ENCODE measurements at regions not wholly inside any gene's neighbourhood (a gene's known extent, or its start where the extent isn't known, plus 50 kb on each side); places are given as distances from the start of the nearest gene placed in this dataset.
"Not testable (repeated sequence)": the region's sequence is repeated elsewhere in the genome, so short reads cannot be mapped to it uniquely, and the experiment has no call there.

GRCh38 chr2:128591022-128591860 is 272.6 kb upstream of the HS6ST1 start:
- Histone ChIP-seq H3K9me3 (ENCODE audit: low read depth, low read length) (no peaks in the 10 kb centered on the region), H3K4me3 (ENCODE audit: low read length) (no peak overlapping the region), H3K27me3 (ENCODE audit: insufficient read depth, low read length) (no peaks in the 10 kb centered on the region), H3K4me1 (ENCODE audit: insufficient read depth, low read length) (no peaks in the 10 kb centered on the region)

- no peak overlapping the region for H3K4me3 ChIP-seq (ENCODE audit: low read length)
- H3K4me1 ChIP-seq (ENCODE audit: insufficient read depth, low read length), result no peaks in the 10 kb centered on the region
- no peaks in the 10 kb centered on the region for H3K9me3 ChIP-seq (ENCODE audit: low read depth, low read length)
- no peaks in the 10 kb centered on the region for H3K27me3 ChIP-seq (ENCODE audit: insufficient read depth, low read length)
Observed at GRCh38 chr2:128591861-128592822, 273.5 kb upstream of the HS6ST1 start.

- H3K27me3 ChIP-seq (ENCODE audit: insufficient read depth, low read length), result no peaks in the 10 kb centered on the region
- no peaks in the 10 kb centered on the region for H3K4me1 ChIP-seq (ENCODE audit: insufficient read depth, low read length)
- no peaks in the 10 kb centered on the region for H3K9me3 ChIP-seq (ENCODE audit: low read depth, low read length)
- H3K4me3 ChIP-seq (ENCODE audit: low read length), result no peak overlapping the region
Observed at GRCh38 chr2:128593518-128593878, 274.8 kb upstream of the HS6ST1 start.

GRCh38 chr2:128593879-128594650 is 275.4 kb upstream of the HS6ST1 start:
- H3K4me3 ChIP-seq (ENCODE audit: low read length), result no peak overlapping the region
- no peaks in the 10 kb centered on the region for H3K27me3 ChIP-seq (ENCODE audit: insufficient read depth, low read length)
- no peaks in the 10 kb centered on the region for H3K9me3 ChIP-seq (ENCODE audit: low read depth, low read length)
- H3K4me1 ChIP-seq (ENCODE audit: insufficient read depth, low read length), result no peaks in the 10 kb centered on the region

GRCh38 chr2:128594651-128594910 is 275.9 kb upstream of the HS6ST1 start:
- Histone ChIP-seq H3K9me3 (ENCODE audit: low read depth, low read length) (no peaks in the 10 kb centered on the region), H3K4me1 (ENCODE audit: insufficient read depth, low read length) (no peaks in the 10 kb centered on the region)

GRCh38 chr2:128594953-128595677 is 276.4 kb upstream of the HS6ST1 start:
- no peaks in the 10 kb centered on the region for H3K4me1 ChIP-seq (ENCODE audit: insufficient read depth, low read length)
- no peaks in the 10 kb centered on the region for H3K9me3 ChIP-seq (ENCODE audit: low read depth, low read length)
- no peak overlapping the region for H3K4me3 ChIP-seq (ENCODE audit: low read length)
- no peaks in the 10 kb centered on the region for H3K27me3 ChIP-seq (ENCODE audit: insufficient read depth, low read length)

More at GRCh38 chr2:128594651-128594910, 275.9 kb upstream of the HS6ST1 start:
- H3K27me3 ChIP-seq (ENCODE audit: insufficient read depth, low read length), result no peaks in the 10 kb centered on the region
- H3K4me3 ChIP-seq (ENCODE audit: low read length), result no peak overlapping the region

GRCh38 chr2:128595763-128596395 is 277.2 kb upstream of the HS6ST1 start:
- Histone ChIP-seq H3K4me3 (ENCODE audit: low read length) (no peak overlapping the region), H3K9me3 (ENCODE audit: low read depth, low read length) (no peaks in the 10 kb centered on the region), H3K27me3 (ENCODE audit: insufficient read depth, low read length) (no peaks in the 10 kb centered on the region), H3K4me1 (ENCODE audit: insufficient read depth, low read length) (no peaks in the 10 kb centered on the region)

GRCh38 chr2:128596396-128597120 is 277.9 kb upstream of the HS6ST1 start:
- Histone ChIP-seq H3K4me3 (ENCODE audit: low read length) (no peak overlapping the region), H3K27me3 (ENCODE audit: insufficient read depth, low read length) (no peaks in the 10 kb centered on the region), H3K4me1 (ENCODE audit: insufficient read depth, low read length) (no peaks in the 10 kb centered on the region), H3K9me3 (ENCODE audit: low read depth, low read length) (no peaks in the 10 kb centered on the region)

- Histone ChIP-seq H3K4me1 (ENCODE audit: insufficient read depth, low read length) (no peaks in the 10 kb centered on the region), H3K27me3 (ENCODE audit: insufficient read depth, low read length) (no peaks in the 10 kb centered on the region), H3K4me3 (ENCODE audit: low read length) (no peak overlapping the region), H3K9me3 (ENCODE audit: low read depth, low read length) (no peaks in the 10 kb centered on the region)
Observed at GRCh38 chr2:128597121-128597762, 278.6 kb upstream of the HS6ST1 start.

GRCh38 chr2:128598260-128598659 is 279.6 kb upstream of the HS6ST1 start:
- H3K9me3 ChIP-seq (ENCODE audit: low read depth, low read length); H3K4me3 ChIP-seq (ENCODE audit: low read length); H3K27me3 ChIP-seq (ENCODE audit: insufficient read depth, low read length); H3K4me1 ChIP-seq (ENCODE audit: insufficient read depth, low read length): not testable (repeated sequence)

- no peak overlapping the region for H3K4me3 ChIP-seq (ENCODE audit: low read length)
Observed at GRCh38 chr2:128598862-128599441, 280.3 kb upstream of the HS6ST1 start.

GRCh38 chr2:128599700-128600099 is 281.0 kb upstream of the HS6ST1 start:
- no peaks in the 10 kb centered on the region for H3K4me1 ChIP-seq (ENCODE audit: insufficient read depth, low read length)
- no peak overlapping the region for H3K4me3 ChIP-seq (ENCODE audit: low read length)
- H3K27me3 ChIP-seq (ENCODE audit: insufficient read depth, low read length), result no peaks in the 10 kb centered on the region
- no peaks in the 10 kb centered on the region for H3K9me3 ChIP-seq (ENCODE audit: low read depth, low read length)

More at GRCh38 chr2:128598862-128599441, 280.3 kb upstream of the HS6ST1 start:
- H3K4me1 ChIP-seq (ENCODE audit: insufficient read depth, low read length), result no peaks in the 10 kb centered on the region
- H3K9me3 ChIP-seq (ENCODE audit: low read depth, low read length), result no peaks in the 10 kb centered on the region
- H3K27me3 ChIP-seq (ENCODE audit: insufficient read depth, low read length), result no peaks in the 10 kb centered on the region

All from mononuclear cell (primary cell).